Panc1 (cell line): ENCODE measurements at regions not wholly inside any gene's neighbourhood (a gene's known extent, or its start where the extent isn't known, plus 50 kb on each side); places are given as distances from the start of the nearest gene placed in this dataset.
"Not testable (repeated sequence)": the region's sequence is repeated elsewhere in the genome, so short reads cannot be mapped to it uniquely, and the experiment has no call there.

Experiments
- ATAC-seq: fragments of 200-7000 bp; cut with Tn5 transposase; 2 replicates; pipeline ENCODE4 v1.9.1; 2020; ENCODE audit warnings: mild to moderate bottlenecking, moderate library complexity
- BruUV-seq: library from RNA; stranded (reverse); fragments of 400-500 nt; replicated peaks from 2 replicates; lab custom pipeline; 2021; lab: Mats Ljungman, UMichigan
- CTCF ChIA-PET: fragments of 300-600 bp; sonication (Branson Sonifier 250); formaldehyde crosslinking; loops from one replicate; lab custom pipeline; 2022; ENCODE audit warnings: antibody characterized with exemption; lab: Charles Lee
- POLR2A ChIA-PET: fragments of 300-600 bp; sonication (Branson Sonifier 250); formaldehyde crosslinking; loops from one replicate; lab custom pipeline; 2022; ENCODE audit warnings: antibody characterized with exemption; lab: Charles Lee
- DNase-seq: peaks from one replicate; pipeline ENCODE4 v3.0.0-alpha.2; 2010; ENCODE audit warnings: low read depth, low spot score
- H3K27ac ChIP-seq: 2 replicates; pipeline ENCODE4 v1.5.1; 2011; ENCODE audit warnings: mild to moderate bottlenecking, low read length, inconsistent platforms
- H3K27me3 ChIP-seq: fragments of 200-500 bp; sonication (Bioruptor generic); 2 replicates; pipeline ENCODE4 v1.6.0; 2014; ENCODE audit warnings: low read length, inconsistent platforms; ENCODE audit not compliant: control insufficient read depth, insufficient read depth
- H3K36me3 ChIP-seq: fragments of 200-500 bp; sonication (Bioruptor generic); 2 replicates; pipeline ENCODE4 v1.5.1; 2014; ENCODE audit warnings: inconsistent platforms, mild to moderate bottlenecking, low read length, moderate library complexity; ENCODE audit not compliant: control insufficient read depth, insufficient read depth
- H3K4me1 ChIP-seq: 2 replicates; pipeline ENCODE4 v1.5.1; 2011; ENCODE audit warnings: inconsistent platforms, mild to moderate bottlenecking, low read length, moderate library complexity; ENCODE audit not compliant: control insufficient read depth, insufficient read depth
- H3K4me3 ChIP-seq, 2 experiments: 2 replicates each; pipeline ENCODE4 v1.5.1; 2011 to 2012; ENCODE audit warnings: low read depth in 2 of 2, low read length in 2 of 2, mild to moderate bottlenecking in 2 of 2, inconsistent platforms in 1 of 2, moderate library complexity in 1 of 2
- H3K9me3 ChIP-seq: fragments of 200-500 bp; sonication (Bioruptor generic); 2 replicates; pipeline ENCODE4 v1.5.1; 2014; ENCODE audit warnings: low read depth, mild to moderate bottlenecking, inconsistent platforms, low read length, moderate library complexity; ENCODE audit not compliant: control insufficient read depth, insufficient read depth
- POLR2AphosphoS5 ChIP-seq: IDR thresholded peaks from 2 replicates; pipeline ENCODE4 v1.6.1; 2012; ENCODE audit warnings: mild to moderate bottlenecking, low read depth, low read length, moderate library complexity
- SIN3A ChIP-seq: IDR thresholded peaks from 2 replicates; pipeline ENCODE4 v1.6.1; 2012; ENCODE audit warnings: low read depth, mild to moderate bottlenecking, low read length, moderate library complexity, borderline replicate concordance; ENCODE audit not compliant: insufficient read depth
- TCF7L2 ChIP-seq: IDR thresholded peaks from 2 replicates; pipeline ENCODE4 v1.6.1; 2011; ENCODE audit warnings: mild to moderate bottlenecking, low read depth, low read length, inconsistent platforms
- in situ Hi-C: cut with HindIII; loops from 2 replicates; pipeline ENCODE4 v1.10.0; 2016; ENCODE audit warnings: low sequenced_read_pairs, low pct_unique_long_range_greater_than_20kb
- intact Hi-C: fragments of 100-400 bp; cut with micrococcal nuclease; formaldehyde crosslinking; loops from one replicate; pipeline ENCODE4 v1.10.0; 2022; ENCODE audit not compliant: unreplicated experiment
- TF ChIP-seq, protein P1 (sequence below), 2 experiments: IDR thresholded peaks; 2 replicates each; pipeline ENCODE4 v1.6.1; 2011 to 2012; ENCODE audit warnings: low read depth in 2 of 2, control low read depth in 1 of 2, low read length in 1 of 2, mild to moderate bottlenecking in 1 of 2, moderate library complexity in 1 of 2; ENCODE audit not compliant: insufficient read depth in 1 of 2
- TF ChIP-seq, protein P2 (sequence below): fragments of 450-650 bp; IDR thresholded peaks from 2 replicates; pipeline ENCODE4 v1.5.1; 2017; ENCODE audit warnings: mild to moderate bottlenecking

DNA sequence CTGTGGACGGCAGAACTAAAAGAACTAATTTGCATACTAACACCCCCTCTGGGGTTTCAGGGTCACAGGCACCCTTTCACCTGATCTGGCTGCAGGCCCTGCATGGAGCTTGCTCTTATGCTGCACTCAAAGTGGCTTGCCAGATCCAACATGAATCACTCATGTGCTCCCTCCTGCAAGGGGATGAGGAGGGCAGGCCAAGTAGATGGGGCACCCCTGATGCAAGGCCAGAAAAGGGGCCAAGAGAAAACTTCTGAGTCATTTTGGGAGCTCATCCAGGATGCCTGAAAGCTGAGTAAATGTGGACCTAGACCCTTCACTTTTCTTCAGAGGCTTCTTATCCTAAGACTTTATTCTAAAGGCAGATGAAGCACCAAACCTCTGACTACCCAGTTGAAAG, 558.5 kb upstream of the PTGER4 start:
- Histone ChIP-seq H3K27me3 (no peaks in the 10 kb centered on the region), H3K27ac (no peak overlapping the region), H3K4me1 (no peaks in the 10 kb centered on the region), H3K4me3 (no peak overlapping the region), H3K36me3 (no peaks in the 10 kb centered on the region), H3K9me3 (peaks cover 9% of the 10 kb centered on the region; the same call in 1 of the 2 replicates)
- TF ChIP-seq, protein P1, sequence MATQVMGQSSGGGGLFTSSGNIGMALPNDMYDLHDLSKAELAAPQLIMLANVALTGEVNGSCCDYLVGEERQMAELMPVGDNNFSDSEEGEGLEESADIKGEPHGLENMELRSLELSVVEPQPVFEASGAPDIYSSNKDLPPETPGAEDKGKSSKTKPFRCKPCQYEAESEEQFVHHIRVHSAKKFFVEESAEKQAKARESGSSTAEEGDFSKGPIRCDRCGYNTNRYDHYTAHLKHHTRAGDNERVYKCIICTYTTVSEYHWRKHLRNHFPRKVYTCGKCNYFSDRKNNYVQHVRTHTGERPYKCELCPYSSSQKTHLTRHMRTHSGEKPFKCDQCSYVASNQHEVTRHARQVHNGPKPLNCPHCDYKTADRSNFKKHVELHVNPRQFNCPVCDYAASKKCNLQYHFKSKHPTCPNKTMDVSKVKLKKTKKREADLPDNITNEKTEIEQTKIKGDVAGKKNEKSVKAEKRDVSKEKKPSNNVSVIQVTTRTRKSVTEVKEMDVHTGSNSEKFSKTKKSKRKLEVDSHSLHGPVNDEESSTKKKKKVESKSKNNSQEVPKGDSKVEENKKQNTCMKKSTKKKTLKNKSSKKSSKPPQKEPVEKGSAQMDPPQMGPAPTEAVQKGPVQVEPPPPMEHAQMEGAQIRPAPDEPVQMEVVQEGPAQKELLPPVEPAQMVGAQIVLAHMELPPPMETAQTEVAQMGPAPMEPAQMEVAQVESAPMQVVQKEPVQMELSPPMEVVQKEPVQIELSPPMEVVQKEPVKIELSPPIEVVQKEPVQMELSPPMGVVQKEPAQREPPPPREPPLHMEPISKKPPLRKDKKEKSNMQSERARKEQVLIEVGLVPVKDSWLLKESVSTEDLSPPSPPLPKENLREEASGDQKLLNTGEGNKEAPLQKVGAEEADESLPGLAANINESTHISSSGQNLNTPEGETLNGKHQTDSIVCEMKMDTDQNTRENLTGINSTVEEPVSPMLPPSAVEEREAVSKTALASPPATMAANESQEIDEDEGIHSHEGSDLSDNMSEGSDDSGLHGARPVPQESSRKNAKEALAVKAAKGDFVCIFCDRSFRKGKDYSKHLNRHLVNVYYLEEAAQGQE (IDR thresholded peaks at IDR 0.05; ENCODE audit: insufficient read depth in 1 of 2, low read depth in 2 of 2, low read length in 1 of 2) = no peak
- TF ChIP-seq SIN3A (no peak), POLR2AphosphoS5 (no peak), TCF7L2 (no peak)
- TF ChIP-seq, protein P2, sequence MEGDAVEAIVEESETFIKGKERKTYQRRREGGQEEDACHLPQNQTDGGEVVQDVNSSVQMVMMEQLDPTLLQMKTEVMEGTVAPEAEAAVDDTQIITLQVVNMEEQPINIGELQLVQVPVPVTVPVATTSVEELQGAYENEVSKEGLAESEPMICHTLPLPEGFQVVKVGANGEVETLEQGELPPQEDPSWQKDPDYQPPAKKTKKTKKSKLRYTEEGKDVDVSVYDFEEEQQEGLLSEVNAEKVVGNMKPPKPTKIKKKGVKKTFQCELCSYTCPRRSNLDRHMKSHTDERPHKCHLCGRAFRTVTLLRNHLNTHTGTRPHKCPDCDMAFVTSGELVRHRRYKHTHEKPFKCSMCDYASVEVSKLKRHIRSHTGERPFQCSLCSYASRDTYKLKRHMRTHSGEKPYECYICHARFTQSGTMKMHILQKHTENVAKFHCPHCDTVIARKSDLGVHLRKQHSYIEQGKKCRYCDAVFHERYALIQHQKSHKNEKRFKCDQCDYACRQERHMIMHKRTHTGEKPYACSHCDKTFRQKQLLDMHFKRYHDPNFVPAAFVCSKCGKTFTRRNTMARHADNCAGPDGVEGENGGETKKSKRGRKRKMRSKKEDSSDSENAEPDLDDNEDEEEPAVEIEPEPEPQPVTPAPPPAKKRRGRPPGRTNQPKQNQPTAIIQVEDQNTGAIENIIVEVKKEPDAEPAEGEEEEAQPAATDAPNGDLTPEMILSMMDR = no peak
- intact Hi-C loops = no loop called here
- DNase-seq (no peak), ATAC-seq (no peak)
- ChIA-PET POLR2A (no interaction called here), CTCF (no interaction called here)
- in situ Hi-C loops = no loop called here
- no TSS peak for BruUV-seq

GRCh38 chr5:40112875-40113274, 566.8 kb upstream of the PTGER4 start:
- no peaks in the 10 kb centered on the region for H3K4me1 ChIP-seq
- intact Hi-C loops = no loop called here
- ATAC-seq = no peak
- H3K4me3 ChIP-seq = no peak overlapping the region
- POLR2A ChIA-PET = no interaction called here
- H3K9me3 ChIP-seq = no peaks in the 10 kb centered on the region; the same call in 1 of the 2 replicates
- no peak for DNase-seq
- CTCF ChIA-PET = interaction anchor here (0.6 kb wide), 1 partner anchor 24 kb away, joined by 3 read pairs; no protein-coding TSS in a partner anchor
- H3K36me3 ChIP-seq = no peaks in the 10 kb centered on the region
- no peak overlapping the region for H3K27ac ChIP-seq
- no TSS peak for BruUV-seq
- H3K27me3 ChIP-seq = no peaks in the 10 kb centered on the region
- TF ChIP-seq SIN3A (no peak), POLR2AphosphoS5 (no peak), TCF7L2 (no peak)
- TF ChIP-seq, protein P1 (IDR thresholded peaks at IDR 0.05; ENCODE audit: insufficient read depth in 1 of 2, low read depth in 2 of 2, low read length in 1 of 2) = no peak
- TF ChIP-seq, protein P2 = no peak
- in situ Hi-C loops = no loop called here

DNA sequence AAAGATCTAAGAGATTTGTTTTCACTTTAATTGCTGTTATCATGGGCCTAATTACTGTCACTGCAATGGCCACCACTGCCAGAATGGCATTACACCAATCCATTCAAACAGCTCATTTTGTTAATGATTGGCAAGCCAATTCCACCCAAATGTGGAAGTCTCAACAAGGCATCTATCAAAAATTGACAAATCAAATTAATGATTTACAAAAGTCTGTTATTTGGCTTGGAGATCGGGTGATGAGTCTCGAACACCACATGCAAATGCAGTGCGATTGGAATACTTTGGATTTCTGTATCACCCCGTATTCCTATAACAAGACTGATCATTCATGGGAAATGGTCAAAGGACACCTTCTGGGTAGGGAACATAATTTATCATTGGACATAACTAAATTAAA, 568.7 kb upstream of the PTGER4 start:
- H3K36me3 ChIP-seq, POLR2A ChIA-PET, ATAC-seq, H3K9me3 ChIP-seq, H3K27ac ChIP-seq, BruUV-seq, H3K4me3 ChIP-seq, DNase-seq, in situ Hi-C loops, H3K4me1 ChIP-seq, H3K27me3 ChIP-seq, intact Hi-C loops, CTCF ChIA-PET: not testable (repeated sequence)
